ENCODE measurements at regions not wholly inside any gene's neighbourhood (a gene's known extent, or its start where the extent isn't known, plus 50 kb on each side); places are given as distances from the start of the nearest gene placed in this dataset.

GRCh38 chr12:125228519-125229260 lies 163.5 kb downstream of the AACS start:
- DNase-seq, result no peak

GRCh38 chr12:125229878-125230530 lies 164.8 kb downstream of the AACS start:
- DNase-seq, result no peak

- DNase-seq, result no peak
Measured at GRCh38 chr12:125233319-125233718, 168.1 kb downstream of the AACS start.

- no peak for DNase-seq
Measured at GRCh38 chr12:125239563-125239962, 174.3 kb downstream of the AACS start.

GRCh38 chr12:125240717-125241116 lies 175.5 kb downstream of the AACS start:
- no peak for DNase-seq

- no peak for DNase-seq
Measured at GRCh38 chr12:125243811-125244210, 178.6 kb downstream of the AACS start.

- DNase-seq, result no peak
Measured at GRCh38 chr12:125244338-125244737, 179.1 kb downstream of the AACS start.

- no peak for DNase-seq
Measured at GRCh38 chr12:125245581-125246557, 180.6 kb downstream of the AACS start.

GRCh38 chr12:125247477-125247876 lies 182.2 kb downstream of the AACS start:
- DNase-seq, result no peak

- no peak for DNase-seq
Measured at GRCh38 chr12:125249066-125249824, 184.0 kb downstream of the AACS start.

GRCh38 chr12:125249932-125250331 lies 184.7 kb downstream of the AACS start:
- DNase-seq, result no peak

- no peak for DNase-seq
Measured at GRCh38 chr12:125254236-125254635, 189.0 kb downstream of the AACS start.

GRCh38 chr12:125254856-125255255 lies 189.6 kb downstream of the AACS start:
- no peak for DNase-seq

- DNase-seq, result no peak
Measured at GRCh38 chr12:125255935-125256633, 190.8 kb downstream of the AACS start.

- no peak for DNase-seq
Measured at GRCh38 chr12:125256634-125256936, 191.3 kb downstream of the AACS start.

- no peak for DNase-seq
Measured at GRCh38 chr12:125259178-125259867, 194.1 kb downstream of the AACS start.

- DNase-seq, result no peak
Measured at GRCh38 chr12:125262851-125263250, 197.6 kb downstream of the AACS start.

GRCh38 chr12:125263385-125263784 lies 198.2 kb downstream of the AACS start:
- DNase-seq, result no peak

GRCh38 chr12:125267114-125267513 lies 201.9 kb downstream of the AACS start:
- no peak for DNase-seq

- DNase-seq, result no peak
Measured at GRCh38 chr12:125269276-125269675, 204.0 kb downstream of the AACS start.

GRCh38 chr12:125271892-125272291 lies 206.7 kb downstream of the AACS start:
- no peak for DNase-seq

Measured in stimulated activated CD8-positive, alpha-beta memory T cell treated with anti-CD3 and anti-CD28 coated beads, Interleukin-4, amount 100 ng/mL, for 48 hours (primary cell).